Limb (tissue), 2 donors: ENCODE measurements at regions not wholly inside any gene's neighbourhood (a gene's known extent, or its start where the extent isn't known, plus 50 kb on each side); places are given as distances from the start of the nearest gene placed in this dataset.
A peak's percentile ranks its signal among the peaks of the same experiment; 100 is the strongest.

Experiments used
- DNase-seq, 2 donors: peaks; one replicate each; pipeline ENCODE4 v3.0.0-alpha.2; 2016; ENCODE audit errors: extremely low spot score in 2 of 2

DNA sequence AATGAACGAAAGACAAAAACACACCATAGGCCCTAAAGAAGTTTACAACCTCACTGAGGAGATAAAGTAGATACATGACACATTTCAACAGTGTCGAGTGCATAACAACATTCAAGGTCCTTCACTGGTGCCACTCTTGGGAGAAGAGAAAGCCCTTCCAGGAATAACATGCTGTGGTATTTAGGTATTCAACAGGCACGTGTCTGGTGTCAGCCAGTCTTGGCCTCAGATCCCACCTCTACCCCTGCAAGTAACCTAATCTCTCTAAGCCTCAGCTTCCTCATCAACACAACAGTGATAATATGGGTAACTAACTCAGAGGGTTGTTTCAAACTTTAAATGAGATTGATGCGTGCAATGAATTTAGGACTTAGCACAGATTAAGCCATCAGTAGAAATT lies 235.0 kb upstream of the ZC3H12C start:
- DNase-seq = no peak

DNA sequence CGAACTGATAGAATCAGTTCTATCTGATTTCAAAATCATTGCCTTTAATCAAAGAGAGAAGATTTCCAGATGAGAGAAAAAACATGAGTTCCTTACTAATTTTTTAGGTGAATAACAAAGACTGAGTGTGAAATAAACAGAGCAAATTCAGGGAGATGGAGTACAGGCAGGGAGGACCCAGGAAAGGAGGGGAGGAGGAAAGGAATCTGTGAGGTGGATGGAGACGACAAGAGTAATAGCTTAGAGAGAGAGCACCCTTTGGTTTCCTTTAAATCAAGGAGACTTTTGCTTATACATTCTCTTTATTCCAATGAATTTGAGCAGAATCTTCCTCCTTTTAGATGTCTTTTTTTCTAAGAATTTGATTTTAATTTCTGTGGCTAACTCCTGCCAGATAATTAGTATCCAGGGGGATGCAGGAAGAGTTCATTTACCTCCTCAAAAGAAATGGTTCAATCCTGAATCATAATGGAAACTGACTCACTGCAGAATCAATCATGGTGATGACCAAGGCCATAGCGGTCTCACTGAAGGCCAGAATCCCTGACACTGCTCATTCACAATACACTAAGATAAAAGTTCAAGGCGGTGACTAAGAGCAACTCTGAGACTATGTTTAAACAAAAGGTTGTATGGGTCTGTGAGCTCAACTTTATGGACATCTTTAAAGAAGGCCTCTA lies 234.0 kb upstream of the ZC3H12C start:
- DNase-seq = no peak

- DNase-seq = peak in 1 of 2 donors; percentile 30
Measured at GRCh38 chr11:109862835-109863234, 230.4 kb upstream of the ZC3H12C start.

DNA sequence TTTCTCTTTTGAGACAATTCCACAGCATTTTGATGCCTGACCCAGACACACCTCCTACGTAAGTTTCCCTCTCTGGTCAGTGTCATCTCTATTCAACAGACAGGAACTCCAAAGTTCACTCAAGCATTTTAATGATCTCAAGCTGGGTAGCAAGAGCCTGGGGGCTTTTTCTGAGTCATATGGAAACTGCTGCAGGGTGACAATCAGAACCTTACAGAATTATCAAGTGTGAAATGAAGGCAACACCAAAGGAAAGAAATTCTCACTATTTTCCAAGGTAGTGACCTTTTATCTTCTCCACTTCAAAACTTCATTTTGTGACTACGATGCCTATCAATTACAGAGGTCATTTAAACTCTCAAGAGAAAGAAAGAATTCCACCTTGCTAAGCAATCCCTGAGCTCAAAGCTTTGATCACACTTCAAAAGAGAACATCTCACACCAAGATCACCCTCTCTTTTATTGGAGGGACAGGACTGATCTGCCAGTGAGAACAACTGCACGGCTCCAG lies 229.0 kb upstream of the ZC3H12C start:
- DNase-seq = no peak

DNA sequence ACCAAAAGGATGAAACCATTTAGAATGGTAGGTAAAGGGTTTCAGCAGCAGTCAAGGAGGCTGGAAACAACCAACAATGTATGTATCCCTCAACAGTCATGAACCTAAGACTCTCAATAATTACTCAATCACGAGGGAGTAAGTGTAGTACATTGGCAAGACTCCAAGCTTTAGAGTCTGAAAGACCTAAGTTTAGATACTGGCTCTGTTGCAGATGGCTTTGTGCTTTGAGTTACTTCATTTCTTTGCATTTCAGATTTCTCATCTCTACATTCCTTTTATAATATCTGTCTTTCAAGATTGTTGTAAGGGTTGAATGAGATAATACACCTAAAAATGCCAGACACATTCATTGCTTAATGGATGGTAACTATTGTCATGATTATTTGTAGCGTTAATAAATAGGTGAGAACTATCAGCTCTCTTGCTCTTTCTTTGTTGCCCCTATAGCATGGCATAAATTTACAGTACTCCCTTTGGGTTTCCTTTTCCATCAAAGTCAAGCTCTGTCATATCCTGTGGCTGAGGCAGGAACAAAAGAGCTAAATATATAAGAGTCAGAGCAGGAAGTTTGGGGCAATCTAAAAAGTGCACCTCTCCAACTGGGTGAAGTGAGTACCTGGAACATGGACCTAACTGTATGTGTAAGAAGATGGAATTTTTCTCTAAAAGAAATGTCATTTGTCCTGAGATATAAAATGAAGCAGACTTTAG lies 228.2 kb upstream of the ZC3H12C start:
- DNase-seq = peak in 1 of 2 donors; percentile 61

DNA sequence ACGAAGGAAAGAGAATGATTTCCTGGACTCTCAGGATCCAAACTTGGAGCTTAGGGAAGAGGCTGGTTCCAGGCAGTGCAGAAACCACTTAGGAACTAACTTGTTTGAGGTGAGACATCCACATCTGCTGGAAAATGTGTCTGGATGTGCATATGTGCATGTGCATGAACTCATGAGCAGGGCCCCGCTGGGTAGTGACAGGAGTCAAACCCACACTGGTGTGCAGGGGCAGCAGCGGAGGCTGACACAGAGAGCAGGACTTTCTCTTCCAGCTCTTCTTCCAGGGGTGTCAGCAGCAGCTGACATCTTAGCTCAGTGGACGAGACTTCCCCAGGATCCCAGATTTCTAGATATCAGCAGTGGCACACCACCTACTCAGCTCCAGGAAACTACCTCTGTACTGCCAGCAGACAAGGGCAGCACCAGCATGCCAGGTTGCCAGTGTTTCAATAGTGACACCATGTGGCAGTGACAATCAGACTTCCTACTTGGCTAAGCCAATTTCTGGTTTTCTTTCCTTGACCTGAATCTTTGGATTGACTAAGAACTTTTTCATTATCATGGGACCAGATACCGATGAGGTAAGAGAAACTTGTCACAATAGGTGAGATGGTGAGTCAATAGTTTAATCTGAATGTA lies 227.5 kb upstream of the ZC3H12C start:
- no peak for DNase-seq

DNA sequence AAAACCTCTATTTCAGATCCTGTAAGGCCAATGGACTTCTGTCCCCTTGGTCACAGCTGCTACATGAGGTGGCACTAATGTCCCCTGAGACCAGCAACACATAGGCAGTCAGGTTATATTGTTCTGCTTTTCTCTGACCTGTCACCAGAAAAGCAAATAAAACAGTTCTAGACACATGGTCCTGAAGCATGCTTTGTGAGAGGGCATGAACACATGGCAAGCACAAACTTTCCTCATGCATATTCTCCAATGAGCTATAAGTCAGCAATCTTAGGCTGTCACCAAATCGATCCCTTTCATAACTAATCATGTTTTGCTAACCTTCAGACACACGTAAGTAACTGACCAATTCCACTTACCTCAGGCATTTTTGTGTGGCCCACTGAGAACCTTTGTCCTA lies 225.4 kb upstream of the ZC3H12C start:
- no peak for DNase-seq

DNA sequence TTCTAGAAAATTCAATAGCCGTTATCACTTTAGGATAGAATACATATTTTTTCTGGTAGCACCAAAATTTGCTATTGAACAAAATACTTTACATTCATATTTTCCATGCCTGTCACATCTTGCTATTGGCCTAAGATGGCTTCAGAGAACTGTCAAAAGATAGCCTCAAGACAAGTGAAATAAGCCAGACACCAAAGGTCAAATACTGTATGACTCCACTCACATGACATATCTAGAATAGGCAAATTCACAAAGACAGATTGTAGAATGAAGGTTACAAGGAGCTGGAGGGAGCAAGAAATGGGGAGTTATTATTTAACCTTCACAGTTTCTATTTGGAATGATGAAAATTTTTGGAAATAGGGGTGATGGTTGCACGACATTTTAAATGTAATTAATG lies 223.7 kb upstream of the ZC3H12C start:
- no peak for DNase-seq

DNA sequence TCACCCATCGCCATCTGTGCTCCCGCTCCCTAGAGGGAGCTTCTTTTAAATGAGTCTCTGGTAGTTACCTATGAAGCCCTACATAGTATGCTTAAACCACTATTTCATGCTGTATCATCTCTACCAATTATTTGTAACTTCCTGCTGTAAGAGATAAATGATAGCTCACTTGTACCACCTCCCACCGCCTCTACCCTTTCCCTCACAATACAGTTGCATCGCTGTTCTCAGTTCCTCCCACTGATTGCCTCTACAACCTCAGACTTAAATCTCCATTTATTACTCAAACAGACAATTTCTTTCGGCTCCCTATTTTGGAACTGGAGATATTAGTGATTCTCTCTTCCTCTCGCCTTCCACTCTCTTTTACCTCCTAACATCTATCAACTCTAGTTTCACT lies 222.9 kb upstream of the ZC3H12C start:
- DNase-seq = no peak

- DNase-seq = no peak
Measured at GRCh38 chr11:109877043-109877442, 216.1 kb upstream of the ZC3H12C start.

- DNase-seq = no peak
Measured at GRCh38 chr11:109884501-109884900, 208.7 kb upstream of the ZC3H12C start.

DNA sequence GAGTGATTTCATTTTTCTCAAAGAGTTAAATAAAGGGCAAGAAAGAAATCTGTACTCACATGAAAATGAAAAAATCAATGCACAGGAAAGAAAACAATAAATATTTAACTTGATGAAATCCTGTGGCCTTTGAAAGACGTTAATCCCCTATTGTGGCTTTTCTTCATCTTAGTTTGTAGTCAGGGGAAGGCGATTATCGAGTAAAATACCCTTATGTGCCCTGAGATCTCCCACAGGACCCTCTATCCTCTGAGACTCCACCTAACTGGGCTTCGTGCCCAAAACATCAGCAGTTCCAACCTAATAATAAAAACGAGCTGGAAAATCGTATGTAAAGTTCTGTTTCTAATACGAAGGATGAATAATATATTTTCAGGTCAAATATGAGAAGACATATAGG lies 208.2 kb upstream of the ZC3H12C start:
- DNase-seq = no peak

- no peak for DNase-seq
Measured at GRCh38 chr11:109892321-109892794, 200.8 kb upstream of the ZC3H12C start.

GRCh38 chr11:109894242-109894641 lies 198.9 kb upstream of the ZC3H12C start:
- DNase-seq = no peak

- no peak for DNase-seq
Measured at GRCh38 chr11:109898592-109898991, 194.6 kb upstream of the ZC3H12C start.

DNA sequence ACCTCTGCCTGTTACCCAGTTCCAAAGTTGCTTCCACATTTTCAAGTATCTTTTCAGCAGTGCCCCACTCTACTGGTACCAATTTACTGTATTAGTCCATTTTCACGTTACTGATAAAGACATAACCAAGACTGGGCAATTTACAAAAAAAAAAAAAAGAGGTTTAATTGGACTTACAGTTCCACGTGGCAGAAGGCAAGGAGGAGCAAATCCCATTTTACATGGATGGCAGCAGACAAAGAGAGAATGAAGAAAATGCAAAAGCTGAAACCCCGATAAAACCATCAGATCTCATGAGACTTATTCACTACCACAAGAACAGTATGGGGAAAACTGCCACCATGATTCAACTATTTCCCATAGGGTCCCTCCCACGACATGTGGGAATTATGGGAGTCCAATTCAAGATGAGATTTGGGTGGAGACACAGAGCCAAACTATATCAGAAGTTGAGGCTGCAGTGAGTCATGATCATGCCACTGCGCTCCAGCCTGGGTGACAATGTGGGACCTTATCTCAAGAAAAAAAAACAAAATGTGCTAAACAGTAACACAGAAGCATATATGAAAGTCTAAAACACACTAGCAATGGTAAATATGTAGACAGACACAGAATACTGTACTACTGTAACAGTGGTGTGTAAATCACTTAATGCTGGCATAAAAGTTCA lies 190.3 kb upstream of the ZC3H12C start:
- DNase-seq = no peak

GRCh38 chr11:109911488-109911887 lies 181.7 kb upstream of the ZC3H12C start:
- no peak for DNase-seq

DNA sequence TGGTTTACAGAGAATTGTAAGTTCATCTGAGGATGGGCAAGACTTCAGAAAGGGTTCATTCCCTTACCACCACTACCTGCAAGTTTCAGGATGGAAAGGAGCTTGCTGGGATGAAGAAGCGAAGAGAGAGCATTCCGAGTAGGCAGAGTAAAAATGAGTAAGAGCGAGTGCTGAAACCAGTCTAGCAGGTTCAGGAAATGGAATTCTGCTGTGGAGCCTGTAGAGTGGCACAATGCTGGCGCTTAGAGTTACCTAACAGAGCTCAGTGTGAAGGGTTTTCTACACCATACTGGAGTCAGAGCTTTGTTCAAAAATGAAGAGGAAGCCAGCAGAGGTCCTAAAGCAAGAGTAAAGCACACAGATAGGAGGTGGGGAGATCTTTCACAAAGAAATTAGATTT lies 179.2 kb upstream of the ZC3H12C start:
- DNase-seq = no peak

DNA sequence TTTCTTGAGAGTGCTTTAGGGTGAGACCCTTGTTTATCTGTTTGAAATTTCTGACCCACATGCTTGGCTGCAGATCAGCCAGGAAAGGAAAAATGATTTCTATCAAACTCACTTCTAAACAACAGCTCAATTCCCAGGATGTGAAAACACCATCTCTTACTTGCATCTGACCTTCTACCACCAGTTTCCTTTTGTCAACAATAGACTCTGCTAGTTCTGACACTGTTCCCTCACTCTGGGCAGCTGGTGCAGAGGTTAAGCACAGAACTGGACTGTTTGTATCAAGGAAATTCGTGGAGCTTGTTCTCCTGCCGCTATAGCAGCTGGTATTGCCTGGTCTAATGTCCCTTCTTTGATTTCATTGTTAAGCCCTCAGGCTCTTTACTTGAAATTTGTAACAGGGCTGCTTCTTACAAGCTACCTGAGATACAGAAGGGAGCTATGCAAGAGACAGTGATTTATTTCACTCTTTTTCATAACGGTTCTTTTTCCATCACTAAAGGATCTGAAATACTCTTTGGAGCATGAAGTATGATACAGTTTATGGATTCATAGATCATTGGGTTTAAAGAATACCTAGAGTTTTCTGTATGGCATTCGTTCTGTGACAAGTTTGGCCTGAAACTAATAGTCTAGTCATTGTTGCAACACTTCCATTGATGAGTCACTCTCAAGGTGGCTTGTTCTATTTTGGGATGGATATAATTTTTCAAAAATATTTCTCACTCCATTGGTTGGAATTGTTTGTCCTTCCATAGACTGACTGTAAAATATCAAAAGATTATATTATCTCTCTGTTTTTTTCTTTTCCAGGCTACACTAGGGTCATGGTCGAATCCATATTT lies 178.2 kb upstream of the ZC3H12C start:
- no peak for DNase-seq

- DNase-seq = no peak
Measured at GRCh38 chr11:109926941-109927340, 166.3 kb upstream of the ZC3H12C start.

- no peak for DNase-seq
Measured at GRCh38 chr11:109929308-109929707, 163.9 kb upstream of the ZC3H12C start.
